GM18499 (cell line): ENCODE measurements at regions not wholly inside any gene's neighbourhood (a gene's known extent, or its start where the extent isn't known, plus 50 kb on each side); places are given as distances from the start of the nearest gene placed in this dataset.

ENCODE experiments used
- ATAC-seq: cut with Tn5 transposase; IDR thresholded peaks from one replicate; pipeline ENCODE4 v1.9.1; 2021; ENCODE audit warnings: moderate number of reproducible peaks; ENCODE audit not compliant: insufficient read depth, unreplicated experiment

DNA sequence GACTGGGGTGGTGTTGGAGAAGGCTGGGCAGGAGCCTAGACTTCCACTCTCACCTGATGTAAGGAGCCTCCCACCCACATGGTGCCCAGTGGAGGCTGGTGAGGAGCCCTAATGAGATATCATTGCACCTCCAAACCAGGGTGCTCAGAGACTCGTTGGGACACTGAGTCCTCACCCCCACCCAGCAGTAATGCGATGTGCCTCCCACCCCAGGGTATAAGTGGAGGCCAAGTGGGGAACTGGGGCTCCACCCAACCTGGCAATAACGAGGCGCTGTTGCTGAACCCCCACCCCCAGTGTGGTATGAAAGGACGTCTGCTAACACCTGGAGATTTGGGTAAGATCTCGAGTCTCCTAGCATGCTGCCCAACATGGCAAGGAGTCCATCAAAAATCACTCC, 510.2 kb downstream of the PREX1 start:
- no peak for ATAC-seq

DNA sequence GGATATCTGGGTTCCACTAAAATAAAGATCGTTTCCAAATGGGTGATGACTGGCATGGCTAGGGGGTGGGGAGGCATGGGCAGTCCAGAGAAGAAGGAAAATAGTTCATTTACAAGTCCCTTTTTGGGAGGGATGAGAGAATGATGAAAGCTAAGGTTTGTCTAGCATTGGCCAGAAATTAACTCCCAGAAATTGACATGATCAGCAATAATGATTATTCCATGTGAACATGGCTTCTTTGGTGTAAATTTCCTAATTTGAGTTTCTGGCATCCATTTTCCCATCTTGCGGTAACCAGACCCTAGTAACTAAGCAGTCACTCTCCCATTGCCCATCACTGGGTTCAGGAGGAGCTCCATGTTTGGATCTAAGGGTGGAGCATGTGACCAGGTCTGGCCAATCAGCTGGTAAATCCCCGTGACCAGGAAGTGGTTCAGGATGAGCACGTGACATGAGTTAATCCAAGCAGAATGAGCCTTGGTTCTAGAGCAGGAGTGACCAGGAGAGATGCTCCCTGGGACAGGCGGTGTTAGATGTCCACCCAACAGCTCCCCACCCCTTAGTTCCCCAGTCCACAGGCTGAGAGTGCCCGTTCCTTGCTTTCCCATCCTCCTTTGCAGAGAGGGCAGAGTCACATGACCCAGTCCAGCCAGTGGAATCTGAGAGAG, 512.7 kb downstream of the PREX1 start:
- ATAC-seq = no peak

DNA sequence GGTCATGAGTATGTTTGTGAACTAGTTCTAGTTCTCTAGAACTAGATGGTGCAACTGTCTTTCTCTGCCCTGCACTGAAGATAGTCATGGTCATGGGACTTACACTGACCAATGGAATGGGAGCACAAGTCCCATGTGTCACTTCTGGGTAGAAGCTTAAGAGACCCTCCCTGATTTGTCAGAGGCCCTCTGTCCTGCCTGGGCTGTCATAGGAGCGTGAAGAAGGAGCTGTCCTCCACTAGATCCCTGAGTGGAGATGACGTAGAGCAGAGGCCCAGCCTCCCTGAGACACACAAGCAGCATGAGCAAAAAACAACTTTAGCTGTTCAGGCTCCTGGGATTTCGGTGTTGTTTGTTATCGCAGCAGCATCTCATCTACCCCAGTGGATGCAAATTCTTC, 514.5 kb downstream of the PREX1 start:
- ATAC-seq = no peak

DNA sequence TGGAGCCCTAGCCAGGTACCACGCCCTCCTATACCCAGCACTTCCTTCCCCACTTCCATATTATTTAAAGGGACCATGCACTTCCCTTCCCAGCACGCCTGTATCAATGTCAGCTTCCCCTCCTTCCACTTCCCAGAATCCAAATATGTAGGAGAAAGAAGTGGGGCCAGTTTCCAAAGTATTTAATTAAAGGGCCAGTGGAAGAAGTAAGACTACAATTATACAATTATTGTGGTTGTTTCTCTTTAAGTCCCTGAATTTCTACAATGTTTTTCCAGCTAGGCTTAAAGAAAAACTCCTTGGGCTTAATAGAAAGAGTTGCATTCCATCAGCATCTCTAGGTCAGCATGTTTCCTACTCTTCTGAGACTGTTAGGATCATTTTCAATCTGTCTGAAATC, 515.8 kb downstream of the PREX1 start:
- ATAC-seq = no peak

GRCh38 chr20:48310305-48310704, 517.5 kb downstream of the PREX1 start:
- ATAC-seq = no peak

DNA sequence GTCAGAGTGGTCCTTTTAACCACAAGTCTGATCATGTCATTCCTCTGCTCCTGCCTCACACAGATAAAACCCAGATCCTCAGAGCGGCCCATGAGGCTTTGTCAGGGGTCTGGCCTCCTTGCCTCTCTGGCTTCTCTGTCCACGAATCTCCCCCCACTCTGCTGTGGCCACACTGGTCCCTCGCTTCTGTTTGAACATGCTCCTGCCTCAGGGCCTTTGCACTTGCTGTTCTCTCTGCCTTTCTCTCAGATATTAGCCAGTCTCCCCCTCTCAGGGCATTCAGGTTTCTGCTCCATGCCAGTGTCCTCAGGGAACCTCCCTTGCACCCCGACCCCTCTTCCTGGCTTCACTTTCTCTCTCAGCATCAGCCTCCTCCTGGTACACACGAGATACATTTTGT, 518.5 kb downstream of the PREX1 start:
- no peak for ATAC-seq

- no peak for ATAC-seq
Observed at GRCh38 chr20:48308882-48309281, 518.9 kb downstream of the PREX1 start.

GRCh38 chr20:48308232-48308781, 519.5 kb downstream of the PREX1 start:
- no peak for ATAC-seq

DNA sequence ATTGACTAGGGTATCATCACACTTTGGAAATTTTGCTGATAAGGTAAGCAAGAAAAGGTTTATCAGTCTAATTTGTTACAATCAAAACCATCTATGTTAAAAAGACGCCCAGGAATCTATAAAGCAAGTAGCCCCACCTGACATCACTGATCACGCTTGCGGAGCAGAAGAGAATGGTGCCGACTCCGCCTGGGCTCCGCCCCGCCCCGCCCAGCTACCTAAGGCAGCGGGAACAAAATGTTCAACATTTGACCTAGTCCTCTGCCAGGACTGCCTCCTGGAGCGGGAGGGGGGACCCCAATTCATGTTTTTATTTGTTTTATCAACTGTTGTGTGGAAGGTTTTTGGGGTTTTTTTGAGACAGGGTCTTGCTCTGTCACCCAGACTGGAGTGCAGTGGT, 520.5 kb downstream of the PREX1 start:
- no peak for ATAC-seq

DNA sequence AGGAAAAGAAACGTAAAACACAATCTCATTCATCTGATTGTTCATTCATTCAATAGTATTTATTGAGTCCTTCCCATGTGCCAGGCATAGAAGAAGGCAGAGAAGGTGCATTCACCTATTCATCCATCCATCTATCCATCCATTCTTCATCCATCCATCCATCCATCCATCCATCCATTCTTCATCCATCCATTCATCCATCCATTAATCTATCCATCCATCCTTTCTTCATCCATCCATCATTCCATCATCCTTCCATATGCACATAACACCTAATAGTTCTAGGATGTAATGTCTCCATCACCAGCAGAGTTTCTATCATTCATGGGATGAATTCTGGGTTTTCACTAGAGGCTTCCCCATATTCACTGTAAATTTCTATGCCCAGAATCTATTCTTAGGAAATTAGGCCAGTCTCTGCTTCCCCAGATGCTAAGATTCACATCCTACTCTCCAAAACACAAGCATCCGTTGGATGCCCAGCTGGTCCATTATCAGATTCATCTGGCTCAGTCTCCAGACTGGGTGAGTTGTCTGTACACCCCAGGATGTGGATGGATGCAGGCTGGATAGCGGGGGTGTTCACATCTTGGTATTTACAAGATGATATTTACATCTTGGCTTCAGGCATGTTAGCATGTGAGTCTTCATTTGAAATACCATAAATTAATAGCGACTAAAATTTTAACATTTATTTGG, 517.7 kb upstream of the SULF2 start:
- no peak for ATAC-seq

GRCh38 chr20:48302149-48302548, 516.9 kb upstream of the SULF2 start:
- ATAC-seq = no peak

DNA sequence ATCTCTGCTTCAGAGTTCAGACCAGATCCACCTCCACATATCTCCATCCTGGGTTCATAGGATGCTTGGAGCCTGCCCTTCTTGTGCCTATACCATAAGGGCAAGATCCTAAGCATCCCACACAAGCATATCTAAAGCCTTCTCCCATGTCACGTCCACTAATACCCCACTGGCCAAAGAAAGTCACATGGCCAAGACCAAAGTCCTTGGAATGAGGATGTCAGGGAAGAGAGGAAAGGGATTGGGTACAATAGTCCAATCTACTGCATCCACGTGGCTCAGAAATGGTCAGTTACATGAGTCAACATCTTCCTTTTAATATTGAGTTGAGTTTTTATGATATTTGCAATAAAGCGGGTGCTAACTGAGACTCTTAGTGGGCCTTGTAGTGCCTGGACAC, 515.9 kb upstream of the SULF2 start:
- ATAC-seq = no peak

GRCh38 chr20:48300529-48300928, 515.2 kb upstream of the SULF2 start:
- ATAC-seq = no peak

DNA sequence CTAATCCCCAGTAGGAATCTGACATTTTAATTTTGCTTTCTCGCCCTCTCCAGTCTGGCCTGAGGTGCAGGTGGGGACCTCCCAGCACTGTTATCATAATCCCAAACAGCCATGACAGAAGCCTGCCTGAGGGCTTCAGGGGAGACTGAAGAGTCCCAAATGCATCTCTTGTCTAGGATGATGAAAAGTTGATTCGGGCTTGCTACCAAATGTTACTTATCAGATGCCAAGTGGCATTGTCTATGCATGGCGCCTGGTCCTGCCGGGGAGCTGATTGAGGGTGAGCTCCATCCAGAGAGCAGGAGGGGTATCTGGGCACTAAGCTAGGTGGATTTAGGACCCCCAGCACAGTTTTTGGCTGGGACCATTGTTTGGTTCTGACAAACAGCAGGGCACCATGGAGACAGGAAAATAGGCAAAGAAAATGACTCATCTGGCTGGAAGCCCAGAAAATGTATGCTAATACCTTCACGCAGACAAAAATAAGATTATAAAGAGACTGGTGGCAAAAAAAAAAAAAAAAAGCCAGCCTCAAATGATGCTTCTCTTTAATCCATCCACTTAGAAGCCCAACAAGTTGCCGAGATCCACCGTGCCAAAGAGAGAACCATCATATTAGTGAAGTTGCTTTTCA, 513.7 kb upstream of the SULF2 start:
- ATAC-seq = no peak

DNA sequence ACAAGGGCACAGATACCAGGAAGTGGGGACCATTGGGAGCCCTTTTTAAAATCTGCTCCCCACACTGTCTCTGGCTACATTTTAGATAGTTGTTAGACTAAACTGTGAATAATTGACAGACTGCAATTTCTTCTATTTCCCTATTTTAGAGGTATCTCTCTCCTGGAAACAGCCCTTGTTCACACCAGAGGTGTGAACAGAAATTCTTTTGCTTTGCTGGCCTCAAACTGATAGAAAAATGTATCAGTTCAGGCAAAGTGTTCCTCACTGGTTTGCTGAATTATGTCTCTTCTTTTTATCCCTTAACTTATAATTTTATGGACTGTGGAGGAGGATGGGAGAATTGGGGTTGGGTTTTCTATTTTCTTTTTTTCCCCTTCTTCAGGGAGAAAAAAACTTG, 513.2 kb upstream of the SULF2 start:
- ATAC-seq = no peak

DNA sequence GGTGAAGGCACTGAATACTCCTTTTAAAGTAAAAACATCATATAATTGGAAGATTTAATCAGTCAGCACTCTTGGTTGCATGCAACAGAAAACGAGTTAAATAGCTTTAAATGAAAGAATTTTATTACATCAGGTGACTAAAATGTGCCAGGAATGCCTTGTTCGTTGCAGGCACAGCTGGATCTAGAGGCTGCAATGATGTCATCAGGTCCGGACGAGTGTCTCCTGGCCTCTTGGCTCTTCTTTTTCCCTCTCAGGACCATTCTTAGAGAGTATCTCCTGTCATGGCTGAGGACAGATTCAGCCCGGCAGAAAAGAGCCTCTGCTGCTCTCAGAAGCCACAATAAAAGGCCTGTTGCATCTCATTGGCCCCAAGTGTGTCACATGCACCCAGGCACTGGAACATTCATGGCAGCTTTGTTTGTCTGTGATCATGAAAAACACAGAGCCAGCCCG, 510.7 kb upstream of the SULF2 start:
- ATAC-seq = no peak

- no peak for ATAC-seq
Observed at GRCh38 chr20:48295445-48295903, 510.2 kb upstream of the SULF2 start.

- no peak for ATAC-seq
Observed at GRCh38 chr20:48294942-48295341, 509.7 kb upstream of the SULF2 start.

DNA sequence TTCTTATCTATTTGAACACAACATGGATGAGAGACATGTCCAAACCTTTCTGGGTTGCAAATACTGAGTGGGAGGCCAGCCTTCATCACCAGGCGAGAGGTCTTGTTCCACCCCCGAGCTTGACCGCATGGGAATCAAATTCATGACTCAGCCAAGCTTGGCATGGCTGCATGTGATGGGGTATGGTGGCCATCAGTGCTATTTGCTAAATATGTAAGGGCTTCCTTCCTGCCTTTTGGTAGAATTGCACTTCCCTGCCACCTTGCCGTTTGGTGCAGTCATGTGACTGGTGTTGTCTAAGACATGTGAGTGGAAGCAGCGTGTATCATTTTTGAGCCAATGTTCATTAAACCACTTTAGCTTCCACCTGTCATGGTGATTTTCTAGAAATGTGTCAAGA, 508.9 kb upstream of the SULF2 start:
- no peak for ATAC-seq

- no peak for ATAC-seq
Observed at GRCh38 chr20:48293671-48294070, 508.4 kb upstream of the SULF2 start.

- no peak for ATAC-seq
Observed at GRCh38 chr20:48292806-48293205, 507.5 kb upstream of the SULF2 start.
